ENCODE measurements at regions not wholly inside any gene's neighbourhood (a gene's known extent, or its start where the extent isn't known, plus 50 kb on each side); places are given as distances from the start of the nearest gene placed in this dataset.

GRCh38 chr5:109247986-109248385, 161.8 kb downstream of the PJA2 start:
- Mint-ChIP-seq H3K9me3 (peaks cover 10 to 27% (median 14%) of the 10 kb centered on the region in 7 donors), H3K27me3 (ENCODE audit: low read depth in 3 of 3) (peaks cover 0 to 3% (median 1%) of the 10 kb centered on the region in 3 donors), H3K4me3 (peak overlapping the region in 1 of 2 donors; percentile 49), H3K36me3 (no peaks in the 10 kb centered on the region), H3K4me1 (peaks cover 11% of the 10 kb centered on the region), H3K27ac (peak overlapping the region in 1 of 7 donors; percentile 55)
- intact Hi-C loops (cut with micrococcal nuclease): no loop called here
- Histone ChIP-seq H3K9ac (ENCODE audit: insufficient read depth, low read length, poor library complexity, severe bottlenecking) (no peak overlapping the region), H3K4me3 (replicated peaks in 1 of 3; ENCODE audit: low read depth in 2 of 3, low read length in 3 of 3) (no peak overlapping the region), H3K4me2 (replicated peaks; ENCODE audit: extremely low read depth, low read length, poor library complexity, severe bottlenecking) (no peak overlapping the region), H3K9me3 (replicated peaks in 1 of 2; ENCODE audit: control insufficient read depth in 1 of 2, insufficient read depth in 1 of 2, low read length in 2 of 2) (peaks cover 13 to 15% of the 10 kb centered on the region in 2 donors), H3K79me2 (ENCODE audit: insufficient read depth, low read length) (no peaks in the 10 kb centered on the region), H4K20me1 (ENCODE audit: insufficient read depth, low read length) (no peaks in the 10 kb centered on the region), H2AFZ (ENCODE audit: insufficient read depth, low read depth, low read length, poor library complexity, severe bottlenecking) (no peak overlapping the region), H3K4me1 (ENCODE audit: control insufficient read depth in 1 of 2, insufficient read depth in 2 of 2, low read length in 2 of 2) (peaks cover 5 to 9% of the 10 kb centered on the region in 2 donors), H3K27ac (ENCODE audit: low read depth in 1 of 2, low read length in 2 of 2) (no peak overlapping the region), H3K36me3 (replicated peaks in 1 of 2; ENCODE audit: control insufficient read depth in 1 of 2, insufficient read depth in 2 of 2, low read length in 2 of 2) (no peaks in the 10 kb centered on the region), H3K27me3 (ENCODE audit: control insufficient read depth in 2 of 2, insufficient read depth in 2 of 2, low read length in 2 of 2) (no peaks in the 10 kb centered on the region)
- TF ChIP-seq CTCF (IDR thresholded peaks at IDR 0.05): no peak
- no peak for DNase-seq

- H3K4me2 ChIP-seq (replicated peaks; ENCODE audit: extremely low read depth, low read length, poor library complexity, severe bottlenecking): no peak overlapping the region
- H3K27me3 ChIP-seq (ENCODE audit: control insufficient read depth in 2 of 2, insufficient read depth in 2 of 2, low read length in 2 of 2): no peaks in the 10 kb centered on the region
- intact Hi-C loops (cut with micrococcal nuclease): no loop called here
- no peaks in the 10 kb centered on the region for H3K36me3 ChIP-seq (replicated peaks in 1 of 2; ENCODE audit: control insufficient read depth in 1 of 2, insufficient read depth in 2 of 2, low read length in 2 of 2)
- Mint-ChIP-seq H3K4me3 (no peak overlapping the region), H3K27ac (no peak overlapping the region), H3K9me3 (peaks cover 10 to 27% (median 14%) of the 10 kb centered on the region in 7 donors), H3K27me3 (ENCODE audit: low read depth in 3 of 3) (peaks cover 0 to 3% (median under 1%) of the 10 kb centered on the region in 3 donors), H3K4me1 (peaks cover 11% of the 10 kb centered on the region), H3K36me3 (no peaks in the 10 kb centered on the region)
- H3K79me2 ChIP-seq (ENCODE audit: insufficient read depth, low read length): no peaks in the 10 kb centered on the region
- no peaks in the 10 kb centered on the region for H4K20me1 ChIP-seq (ENCODE audit: insufficient read depth, low read length)
- H3K9me3 ChIP-seq (replicated peaks in 1 of 2; ENCODE audit: control insufficient read depth in 1 of 2, insufficient read depth in 1 of 2, low read length in 2 of 2): peaks cover 13 to 15% of the 10 kb centered on the region in 2 donors
- TF ChIP-seq CTCF (IDR thresholded peaks at IDR 0.05): no peak
- H3K9ac ChIP-seq (ENCODE audit: insufficient read depth, low read length, poor library complexity, severe bottlenecking): no peak overlapping the region
- peaks cover 5 to 9% of the 10 kb centered on the region in 2 donors for H3K4me1 ChIP-seq (ENCODE audit: control insufficient read depth in 1 of 2, insufficient read depth in 2 of 2, low read length in 2 of 2)
- no peak for DNase-seq
- WGBS (ENCODE audit: insufficient coverage): 94% methylated on average over 3 of the region's 7 CpGs
- H2AFZ ChIP-seq (ENCODE audit: insufficient read depth, low read depth, low read length, poor library complexity, severe bottlenecking): no peak overlapping the region
- no peak overlapping the region for H3K27ac ChIP-seq (ENCODE audit: low read depth in 1 of 2, low read length in 2 of 2)
- no peak overlapping the region for H3K4me3 ChIP-seq (replicated peaks in 1 of 3; ENCODE audit: low read depth in 2 of 3, low read length in 3 of 3)
These were observed 162.8 kb downstream of the PJA2 start for GRCh38 chr5:109246841-109247592.

Measured in CD14-positive monocyte (primary cell).